ENCODE measurements at regions not wholly inside any gene's neighbourhood (a gene's known extent, or its start where the extent isn't known, plus 50 kb on each side); places are given as distances from the start of the nearest gene placed in this dataset.

DNA sequence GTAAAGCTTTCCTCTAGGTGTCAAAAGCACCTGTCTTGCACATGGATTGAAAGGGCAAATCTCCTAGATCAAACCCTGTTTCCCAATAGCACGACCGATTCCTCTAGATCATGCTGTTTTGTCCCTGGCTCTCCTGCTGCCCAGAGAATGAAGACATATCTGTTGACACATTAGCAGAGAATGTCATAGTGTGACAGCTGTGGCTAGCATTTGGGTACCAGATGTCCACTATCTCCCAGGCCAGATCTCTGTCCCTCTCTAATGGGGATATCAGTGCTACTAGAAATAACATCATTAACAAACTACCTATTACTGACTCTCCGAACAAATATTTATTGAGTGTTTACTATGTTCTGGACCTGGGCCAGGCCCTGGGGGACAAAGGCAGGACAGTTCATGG is 72.4 kb upstream of the ISX start:
- TF ChIP-seq CTCF (conservative IDR thresholded peaks at IDR 0.05; ENCODE audit: low read depth, low read length) (no peak), EZH2 (IDR thresholded peaks at IDR 0.05; ENCODE audit: borderline replicate concordance, low read depth, low read length, poor library complexity, severe bottlenecking) (no peak)

All from A673 (cell line).